ENCODE measurements at regions not wholly inside any gene's neighbourhood (a gene's known extent, or its start where the extent isn't known, plus 50 kb on each side); places are given as distances from the start of the nearest gene placed in this dataset.

DNA sequence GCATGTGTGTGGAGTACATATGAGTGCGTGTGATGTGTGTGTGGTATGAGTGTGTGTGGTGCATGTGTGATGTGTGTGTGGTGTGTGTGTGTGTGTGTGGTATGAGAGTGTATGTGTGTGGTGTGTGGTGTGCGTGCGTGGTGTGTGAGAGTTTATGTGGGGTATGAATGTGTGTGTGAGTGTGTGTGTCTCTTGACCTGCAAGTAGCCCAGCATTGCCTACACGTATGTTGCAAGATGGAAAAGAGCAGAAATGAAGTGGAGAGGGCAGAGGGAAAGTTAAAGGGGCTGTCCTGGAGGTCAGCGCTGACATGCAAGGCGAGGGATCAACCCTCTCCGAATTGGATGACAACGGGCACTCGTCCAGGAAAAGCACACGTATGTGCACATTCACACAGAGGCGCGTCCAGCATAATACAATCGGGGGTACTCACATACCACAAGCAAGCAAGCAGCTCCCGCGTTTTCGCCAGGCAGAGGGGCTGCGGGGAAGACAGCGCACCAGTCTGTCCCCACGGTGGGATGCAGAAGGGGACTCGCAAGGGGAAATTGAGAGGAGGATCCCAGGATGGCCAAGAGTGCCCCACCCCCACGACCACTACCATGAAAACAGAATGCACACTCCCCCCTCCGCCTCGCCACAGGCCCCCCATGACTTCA is 174.5 kb upstream of the AFDN start:
- TF ChIP-seq, protein P1, sequence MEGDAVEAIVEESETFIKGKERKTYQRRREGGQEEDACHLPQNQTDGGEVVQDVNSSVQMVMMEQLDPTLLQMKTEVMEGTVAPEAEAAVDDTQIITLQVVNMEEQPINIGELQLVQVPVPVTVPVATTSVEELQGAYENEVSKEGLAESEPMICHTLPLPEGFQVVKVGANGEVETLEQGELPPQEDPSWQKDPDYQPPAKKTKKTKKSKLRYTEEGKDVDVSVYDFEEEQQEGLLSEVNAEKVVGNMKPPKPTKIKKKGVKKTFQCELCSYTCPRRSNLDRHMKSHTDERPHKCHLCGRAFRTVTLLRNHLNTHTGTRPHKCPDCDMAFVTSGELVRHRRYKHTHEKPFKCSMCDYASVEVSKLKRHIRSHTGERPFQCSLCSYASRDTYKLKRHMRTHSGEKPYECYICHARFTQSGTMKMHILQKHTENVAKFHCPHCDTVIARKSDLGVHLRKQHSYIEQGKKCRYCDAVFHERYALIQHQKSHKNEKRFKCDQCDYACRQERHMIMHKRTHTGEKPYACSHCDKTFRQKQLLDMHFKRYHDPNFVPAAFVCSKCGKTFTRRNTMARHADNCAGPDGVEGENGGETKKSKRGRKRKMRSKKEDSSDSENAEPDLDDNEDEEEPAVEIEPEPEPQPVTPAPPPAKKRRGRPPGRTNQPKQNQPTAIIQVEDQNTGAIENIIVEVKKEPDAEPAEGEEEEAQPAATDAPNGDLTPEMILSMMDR (IDR thresholded peaks at IDR 0.05; ENCODE audit: poor library complexity) = no peak
- no peak for TF ChIP-seq EZH2 (IDR thresholded peaks at IDR 0.05; ENCODE audit: borderline replicate concordance)
- TF ChIP-seq EZH2phosphoT487 (IDR thresholded peaks at IDR 0.05; ENCODE audit: low read depth, severe bottlenecking, unreplicated experiment) = no peak

Measured in hepatocyte (in vitro differentiated cells).